Lower leg skin (tissue), 3 donors: ENCODE measurements at regions not wholly inside any gene's neighbourhood (a gene's known extent, or its start where the extent isn't known, plus 50 kb on each side); places are given as distances from the start of the nearest gene placed in this dataset.

Experiments used
- CTCF ChIP-seq, 3 donors: fragments of 450-650 bp; IDR thresholded peaks; one replicate each; pipeline ENCODE4 v1.5.1; 2016; ENCODE audit warnings: antibody characterized with exemption in 3 of 3, mild to moderate bottlenecking in 3 of 3, moderate library complexity in 2 of 3
- POLR2A ChIP-seq, 2 donors: fragments of 450-650 bp; IDR thresholded peaks; one replicate each; pipeline ENCODE4 v1.6.1; 2016 to 2017; ENCODE audit warnings: antibody characterized with exemption in 2 of 2, mild to moderate bottlenecking in 1 of 2, moderate library complexity in 1 of 2

DNA sequence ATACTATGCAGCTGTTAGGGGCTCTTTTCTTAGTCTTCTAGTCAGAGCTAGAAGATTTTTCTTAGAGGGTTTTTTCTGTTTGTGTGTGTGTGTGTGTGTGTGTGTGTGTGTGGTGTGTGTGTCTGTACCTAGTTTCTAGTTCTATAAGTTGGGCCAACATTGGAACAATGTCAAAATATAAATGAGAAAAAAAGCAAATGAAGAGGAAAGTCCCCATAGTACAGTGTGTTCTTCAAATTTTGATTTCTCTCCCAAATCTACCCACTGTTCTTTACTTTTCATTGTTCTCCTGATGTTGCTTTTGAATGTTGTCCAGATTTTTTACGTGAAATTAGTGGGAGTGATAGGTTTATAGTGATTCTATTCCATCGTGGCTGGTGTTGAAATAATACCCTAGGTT is 2153.4 kb upstream of the RAG2 start:
- TF ChIP-seq CTCF (IDR thresholded peaks at IDR 0.05) (no peak), POLR2A (IDR thresholded peaks at IDR 0.05) (no peak)
